NB4 (cell line): ENCODE measurements at regions not wholly inside any gene's neighbourhood (a gene's known extent, or its start where the extent isn't known, plus 50 kb on each side); places are given as distances from the start of the nearest gene placed in this dataset.

Experiments
- POLR2A ChIP-seq: IDR thresholded peaks from 2 replicates; pipeline ENCODE4 v1.6.1; 2011; ENCODE audit warnings: mild to moderate bottlenecking; ENCODE audit not compliant: insufficient read length; ENCODE audit errors: extremely low read depth
- TF ChIP-seq, protein P1 (sequence below): IDR thresholded peaks from one replicate; pipeline ENCODE4 v1.5.1; 2012; ENCODE audit warnings: low read depth, low read length
- TF ChIP-seq, protein P2 (sequence below): IDR thresholded peaks from 2 replicates; pipeline ENCODE4 v1.6.1; 2011; ENCODE audit warnings: low read depth, low read length

DNA sequence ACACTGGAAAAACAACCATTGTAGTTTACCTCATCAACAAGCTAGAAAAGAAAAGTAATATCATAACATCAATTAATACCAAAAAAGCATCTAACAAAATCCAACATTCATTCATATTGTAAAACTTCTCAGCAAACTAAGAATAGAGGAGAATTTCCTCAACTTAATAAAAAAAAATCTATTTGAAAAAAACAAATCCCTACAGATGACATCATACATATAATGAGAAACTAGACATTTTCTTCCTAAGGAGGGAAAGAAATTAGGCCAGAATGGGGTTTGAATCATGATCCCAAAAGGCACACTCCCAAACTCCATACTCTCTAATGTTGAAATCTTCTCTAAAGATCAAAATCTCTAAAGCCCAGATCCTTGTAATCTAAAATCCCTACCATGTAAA, 460.0 kb downstream of the IRS1 start:
- TF ChIP-seq POLR2A: no peak
- TF ChIP-seq, protein P1, sequence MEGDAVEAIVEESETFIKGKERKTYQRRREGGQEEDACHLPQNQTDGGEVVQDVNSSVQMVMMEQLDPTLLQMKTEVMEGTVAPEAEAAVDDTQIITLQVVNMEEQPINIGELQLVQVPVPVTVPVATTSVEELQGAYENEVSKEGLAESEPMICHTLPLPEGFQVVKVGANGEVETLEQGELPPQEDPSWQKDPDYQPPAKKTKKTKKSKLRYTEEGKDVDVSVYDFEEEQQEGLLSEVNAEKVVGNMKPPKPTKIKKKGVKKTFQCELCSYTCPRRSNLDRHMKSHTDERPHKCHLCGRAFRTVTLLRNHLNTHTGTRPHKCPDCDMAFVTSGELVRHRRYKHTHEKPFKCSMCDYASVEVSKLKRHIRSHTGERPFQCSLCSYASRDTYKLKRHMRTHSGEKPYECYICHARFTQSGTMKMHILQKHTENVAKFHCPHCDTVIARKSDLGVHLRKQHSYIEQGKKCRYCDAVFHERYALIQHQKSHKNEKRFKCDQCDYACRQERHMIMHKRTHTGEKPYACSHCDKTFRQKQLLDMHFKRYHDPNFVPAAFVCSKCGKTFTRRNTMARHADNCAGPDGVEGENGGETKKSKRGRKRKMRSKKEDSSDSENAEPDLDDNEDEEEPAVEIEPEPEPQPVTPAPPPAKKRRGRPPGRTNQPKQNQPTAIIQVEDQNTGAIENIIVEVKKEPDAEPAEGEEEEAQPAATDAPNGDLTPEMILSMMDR: no peak
- TF ChIP-seq, protein P2, sequence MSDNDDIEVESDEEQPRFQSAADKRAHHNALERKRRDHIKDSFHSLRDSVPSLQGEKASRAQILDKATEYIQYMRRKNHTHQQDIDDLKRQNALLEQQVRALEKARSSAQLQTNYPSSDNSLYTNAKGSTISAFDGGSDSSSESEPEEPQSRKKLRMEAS: no peak
